Fibroblast of skin of scalp (primary cell): ENCODE measurements at regions not wholly inside any gene's neighbourhood (a gene's known extent, or its start where the extent isn't known, plus 50 kb on each side); places are given as distances from the start of the nearest gene placed in this dataset.

ENCODE experiments used
- DNase-seq: peaks from one replicate; pipeline ENCODE4 v3.0.0-alpha.2; 2013

DNA sequence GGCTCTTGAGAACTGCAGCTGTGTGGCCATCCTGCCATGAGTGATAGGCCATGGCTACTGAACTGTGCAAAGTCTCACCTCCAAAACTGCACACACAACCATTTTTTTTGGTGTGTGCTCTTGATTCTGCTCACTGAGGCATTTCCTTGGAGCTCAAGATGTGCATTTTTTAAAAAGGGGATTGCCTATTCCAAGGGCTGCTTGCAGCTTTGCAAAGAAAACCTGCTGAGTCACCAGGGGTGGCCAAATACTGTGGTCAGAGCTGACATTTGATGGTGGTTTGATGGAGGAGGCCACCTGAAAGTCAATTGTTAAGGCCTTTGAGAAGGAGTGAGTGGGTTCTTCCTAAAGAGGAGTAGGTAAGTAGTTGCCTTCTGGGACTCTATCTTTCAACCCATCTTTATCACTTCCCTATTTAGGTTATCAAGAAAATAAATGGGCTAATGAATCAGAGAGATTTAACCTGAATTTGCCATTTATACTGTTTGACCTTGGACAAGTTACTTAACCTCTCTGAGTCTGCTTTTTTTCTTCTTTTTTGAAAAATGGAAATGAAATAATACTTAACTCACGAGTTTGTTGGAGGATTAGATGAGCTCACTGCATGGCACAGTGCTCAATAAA, 87.9 kb downstream of the CHST2 start:
- peak; percentile 55 for DNase-seq

- no peak for DNase-seq
Measured at GRCh38 chr3:143208976-143209714, 89.6 kb downstream of the CHST2 start.

DNA sequence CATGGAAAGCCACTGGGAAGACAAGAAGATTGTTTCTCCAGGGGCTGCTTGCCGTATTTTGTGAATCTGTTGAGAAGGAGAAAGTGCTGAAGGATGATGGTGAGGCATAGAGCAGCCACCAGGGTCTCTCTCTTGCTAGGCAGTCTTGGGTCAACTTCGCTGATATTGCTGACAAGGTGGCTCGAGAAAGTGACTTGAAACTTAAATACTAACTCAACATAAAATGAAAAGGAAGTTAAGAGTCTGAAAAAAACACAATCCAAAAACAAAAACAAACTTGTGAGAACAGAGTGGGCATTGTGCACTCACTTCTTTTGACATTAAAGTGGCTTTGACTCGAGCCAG, 90.1 kb downstream of the CHST2 start:
- no peak for DNase-seq

DNA sequence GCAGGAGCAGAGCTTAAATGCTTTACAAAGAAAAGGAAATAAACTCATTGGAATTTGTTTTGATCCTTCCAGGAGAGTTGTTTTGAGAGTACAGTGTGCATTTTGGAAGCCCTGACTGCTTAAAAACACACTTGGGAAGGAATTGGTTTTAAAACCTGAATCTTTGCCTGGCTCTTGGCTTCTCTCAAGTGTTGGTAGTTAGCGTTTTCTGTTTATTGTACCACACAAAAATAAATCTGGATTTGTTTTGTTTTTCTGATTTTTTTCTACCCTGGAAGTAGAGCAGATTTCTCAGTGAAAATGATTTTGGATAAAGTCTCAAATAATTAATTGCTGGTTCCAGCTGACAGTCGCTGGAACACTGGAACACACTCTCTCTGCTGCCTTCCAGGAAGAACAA, 90.6 kb downstream of the CHST2 start:
- no peak for DNase-seq

DNA sequence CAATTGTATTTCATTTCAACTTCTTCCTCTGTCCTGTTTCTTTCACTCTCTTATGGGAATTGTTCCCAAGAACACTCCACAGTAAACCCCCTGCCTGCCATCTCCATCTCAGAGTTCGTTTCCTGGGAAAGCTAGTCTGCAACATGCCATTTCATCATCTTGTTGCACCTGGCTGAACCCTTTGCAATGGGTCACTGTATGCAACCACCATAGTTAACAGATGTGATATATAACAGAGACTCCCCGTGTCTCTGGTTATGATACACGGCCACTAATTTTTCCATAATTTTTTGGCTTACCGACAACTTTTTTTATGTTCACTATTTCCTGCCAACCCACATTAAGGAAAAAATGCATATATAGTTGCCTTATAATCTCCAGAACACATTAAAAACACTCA, 95.5 kb downstream of the CHST2 start:
- DNase-seq: no peak
